IPS-NIHi7 (cell line): ENCODE measurements at regions not wholly inside any gene's neighbourhood (a gene's known extent, or its start where the extent isn't known, plus 50 kb on each side); places are given as distances from the start of the nearest gene placed in this dataset.

Experiments used
- DNase-seq: peaks from one replicate; pipeline ENCODE4 v3.0.0; 2012; ENCODE audit warnings: mixed read lengths; ENCODE audit errors: extremely low spot score

DNA sequence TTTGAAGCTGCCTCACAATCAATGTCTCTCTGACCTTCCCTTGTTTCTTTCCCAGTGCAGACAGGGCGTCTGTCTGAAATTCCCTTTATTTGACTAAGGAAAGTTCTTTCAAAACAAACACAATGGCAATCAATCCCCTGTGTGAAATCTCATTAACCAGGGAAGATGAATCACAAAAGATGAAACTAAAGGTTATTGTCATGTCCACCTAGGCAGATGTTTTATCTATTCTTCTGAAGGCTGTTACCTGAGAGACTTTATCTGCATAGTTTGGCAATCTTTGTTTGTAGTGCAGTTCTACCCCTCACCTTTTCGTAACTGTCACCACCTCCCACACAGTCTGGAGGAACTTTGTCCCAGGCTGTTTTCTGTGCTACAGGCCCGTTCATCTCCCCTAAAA is 217.5 kb upstream of the RIOK2 start:
- peak; percentile 49 for DNase-seq

- DNase-seq = no peak
Observed at GRCh38 chr5:97405941-97406340, 222.9 kb upstream of the RIOK2 start.

- no peak for DNase-seq
Observed at GRCh38 chr5:97406946-97407676, 224.1 kb upstream of the RIOK2 start.

GRCh38 chr5:97408331-97408730 is 225.3 kb upstream of the RIOK2 start:
- no peak for DNase-seq

- DNase-seq = no peak
Observed at GRCh38 chr5:97412959-97413358, 229.9 kb upstream of the RIOK2 start.

DNA sequence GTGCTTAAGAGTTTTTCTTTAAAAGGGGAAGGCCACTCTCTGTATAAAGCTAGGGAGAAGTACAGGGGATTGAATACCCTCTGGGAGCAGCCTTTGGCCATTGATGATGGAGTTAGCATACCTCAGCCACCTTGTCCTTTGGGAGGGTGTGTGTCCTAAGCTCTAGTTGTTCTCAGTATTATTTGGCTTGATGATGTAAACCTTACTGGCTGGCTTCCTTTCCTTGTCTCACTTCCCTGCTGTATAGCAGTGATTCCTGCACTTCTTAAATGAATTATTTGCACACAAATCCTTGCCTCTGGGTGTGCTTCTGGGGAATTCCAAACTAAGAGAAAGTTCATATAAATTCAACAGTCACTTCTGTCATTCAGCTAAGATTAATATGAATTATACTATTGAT is 234.9 kb upstream of the RIOK2 start:
- DNase-seq = no peak

DNA sequence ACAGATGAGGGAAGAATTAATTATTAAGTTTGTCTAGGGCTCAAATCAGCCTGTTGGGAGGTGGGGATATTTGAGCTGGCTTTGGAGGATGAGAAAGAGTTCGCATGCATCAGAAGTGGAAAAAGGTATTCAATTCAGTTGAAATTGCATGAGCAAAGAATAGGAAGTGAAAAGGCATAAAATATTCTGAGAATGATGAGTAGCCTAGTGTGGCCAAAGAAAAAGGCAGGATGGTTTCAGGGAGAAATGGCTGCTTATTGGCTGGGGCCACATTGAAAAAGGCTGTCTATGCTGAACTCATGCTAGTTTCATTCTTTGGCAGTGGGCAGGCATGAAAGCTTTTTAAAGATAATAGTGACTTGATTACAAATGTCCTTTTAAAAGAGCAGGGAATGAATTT is 235.4 kb upstream of the RIOK2 start:
- no peak for DNase-seq

DNA sequence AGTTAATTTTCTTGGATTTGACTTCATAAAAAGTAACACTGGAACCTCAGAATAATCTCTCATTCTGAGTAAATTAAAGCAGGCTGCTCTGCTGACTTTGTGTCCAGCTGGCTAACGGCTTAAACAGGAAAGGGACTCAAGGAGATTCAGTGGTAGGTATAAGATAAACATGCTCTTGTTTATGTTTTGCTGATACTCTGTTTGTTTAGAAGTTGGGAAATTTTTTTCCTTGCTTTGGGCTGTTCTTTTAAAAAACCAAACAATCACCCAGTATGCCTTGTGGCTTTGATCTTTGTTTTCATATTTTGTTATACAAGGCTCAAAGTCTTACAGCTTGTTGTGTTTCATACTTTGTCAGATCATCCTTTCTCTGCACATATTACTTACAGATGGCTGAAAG is 237.6 kb upstream of the RIOK2 start:
- DNase-seq = no peak

DNA sequence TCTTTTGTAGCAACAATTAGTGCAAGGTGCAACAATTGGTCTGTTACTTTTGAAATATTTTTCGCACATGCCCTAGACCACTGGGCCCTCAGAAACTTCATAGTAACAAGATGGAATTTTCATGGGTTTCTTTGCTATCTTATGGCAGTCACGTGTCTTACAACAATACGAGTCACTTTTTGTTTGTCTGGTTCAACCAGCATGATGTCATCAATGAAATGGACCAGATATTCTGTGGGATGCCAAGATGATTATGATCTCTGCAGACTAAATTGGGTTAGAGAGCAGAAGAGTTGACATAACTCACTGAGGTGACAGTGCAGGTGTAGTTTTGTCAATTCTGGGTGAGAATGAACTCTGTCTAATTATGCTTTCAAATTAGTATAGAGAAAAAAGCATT is 239.6 kb upstream of the RIOK2 start:
- no peak for DNase-seq

- peak; percentile 28 for DNase-seq
Observed at GRCh38 chr5:97425511-97425910, 242.5 kb upstream of the RIOK2 start.

GRCh38 chr5:97427235-97427634 is 244.2 kb upstream of the RIOK2 start:
- DNase-seq = no peak

DNA sequence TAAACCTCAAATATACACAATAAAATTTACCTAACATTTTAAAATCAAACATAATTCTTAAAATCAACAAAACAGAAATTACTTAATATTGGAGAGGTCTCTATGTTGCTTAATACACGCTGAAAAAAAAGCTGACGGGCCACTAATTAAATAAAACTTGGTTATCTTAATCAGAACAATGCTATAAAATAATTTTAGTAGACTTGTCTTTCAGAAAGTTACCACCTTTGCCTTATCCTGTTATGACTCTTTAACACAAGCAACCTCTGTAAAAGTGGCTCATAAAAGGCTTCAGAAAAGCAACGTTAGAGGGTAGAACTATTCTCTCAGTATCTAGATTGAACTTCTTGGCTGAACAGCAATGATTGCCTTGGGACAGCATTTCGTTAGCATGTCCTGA is 251.0 kb upstream of the RIOK2 start:
- no peak for DNase-seq

DNA sequence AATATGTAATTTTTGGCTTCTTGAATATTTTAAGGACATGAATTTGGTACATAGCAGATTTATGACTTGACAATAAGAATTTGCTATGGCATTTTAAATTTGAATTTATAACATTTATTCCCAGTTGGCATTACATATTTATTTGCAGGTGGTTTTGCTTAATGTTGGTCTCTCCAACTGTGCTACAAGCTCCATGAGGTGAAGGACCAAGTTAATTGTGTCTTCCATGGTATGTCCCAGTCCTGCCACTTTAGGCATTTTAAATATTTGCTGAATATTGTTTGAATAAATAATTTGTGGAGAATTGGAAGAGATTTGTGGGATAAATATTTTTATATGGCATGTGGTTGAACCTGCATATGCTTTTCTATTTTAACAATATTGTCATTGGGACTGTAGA is 253.4 kb upstream of the RIOK2 start:
- DNase-seq = no peak

DNA sequence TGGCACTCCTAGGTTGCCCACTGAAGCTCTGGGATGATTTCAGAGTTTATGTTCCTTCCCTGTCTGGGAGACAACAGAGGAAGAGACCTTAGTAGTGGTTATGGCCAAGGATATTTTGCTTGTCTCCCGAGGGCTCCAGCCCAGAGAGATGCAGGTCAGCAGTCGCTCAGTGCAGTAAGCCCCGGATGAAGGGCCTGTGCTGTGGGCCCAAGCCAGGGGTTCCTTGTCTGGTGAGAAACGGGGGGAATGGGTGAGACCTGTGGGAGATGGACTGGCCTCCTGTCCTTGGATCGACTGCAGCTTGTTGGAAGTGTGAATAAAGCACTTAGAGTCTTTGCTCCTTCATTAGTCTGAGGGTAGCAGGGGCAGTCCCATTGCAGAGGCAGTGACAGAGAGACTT is 260.7 kb upstream of the RIOK2 start:
- DNase-seq = no peak

GRCh38 chr5:97449172-97449571 is 266.1 kb upstream of the RIOK2 start:
- DNase-seq = no peak

DNA sequence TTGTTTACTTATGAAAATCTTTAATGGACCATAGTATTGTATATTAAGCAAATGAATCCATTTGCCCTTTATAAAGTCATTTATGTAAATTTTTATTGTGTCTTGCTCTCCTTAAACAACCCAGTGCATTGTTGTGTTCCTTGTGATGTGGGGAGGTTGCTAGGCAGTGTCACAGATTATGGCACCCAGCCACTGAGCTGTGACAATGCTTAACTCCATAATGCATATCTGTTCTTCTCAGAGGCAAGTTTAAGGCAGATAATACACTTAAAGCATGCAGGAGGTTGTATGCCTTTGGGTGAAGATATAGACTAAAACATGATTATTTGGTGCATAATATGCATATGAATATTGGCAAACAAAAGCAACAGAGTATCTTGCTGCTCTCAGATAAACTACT is 269.6 kb upstream of the RIOK2 start:
- DNase-seq = no peak

DNA sequence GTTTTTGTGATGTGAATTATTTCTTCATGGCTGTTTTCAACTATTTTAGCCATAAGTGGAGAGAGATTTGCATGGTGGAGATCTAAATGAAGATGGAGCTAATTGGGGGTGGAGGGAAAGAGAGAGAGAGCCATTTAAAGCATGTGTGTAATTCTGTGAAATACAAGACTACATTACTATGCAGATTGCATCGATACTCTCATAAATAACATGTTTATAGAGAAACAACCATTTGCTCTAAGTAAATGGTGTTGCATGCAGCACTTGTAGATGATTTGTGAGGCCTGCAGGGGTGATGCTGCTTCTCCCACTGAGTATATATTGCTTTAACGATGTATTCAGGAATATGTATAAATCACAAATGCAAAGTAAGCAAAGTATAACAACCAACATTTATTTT is 270.2 kb upstream of the RIOK2 start:
- no peak for DNase-seq

DNA sequence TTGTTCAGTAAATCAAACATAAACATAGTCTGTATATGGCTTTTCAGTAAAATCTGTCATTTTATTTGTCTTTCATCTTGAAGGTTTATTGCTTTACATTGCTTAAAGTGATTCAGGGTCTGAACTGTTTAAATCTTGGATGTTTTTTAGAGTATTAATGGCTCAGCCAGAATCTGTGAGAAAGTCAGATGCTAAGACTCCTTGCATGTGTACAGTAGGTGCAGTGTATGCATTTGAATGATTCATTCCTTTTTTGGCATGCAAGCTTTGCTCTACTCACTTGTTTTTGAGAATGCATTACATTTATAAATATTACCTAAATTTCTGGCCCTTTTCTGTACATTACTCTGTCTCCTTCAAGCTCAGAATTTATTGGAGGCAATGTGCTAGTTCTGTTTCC is 271.0 kb upstream of the RIOK2 start:
- no peak for DNase-seq

DNA sequence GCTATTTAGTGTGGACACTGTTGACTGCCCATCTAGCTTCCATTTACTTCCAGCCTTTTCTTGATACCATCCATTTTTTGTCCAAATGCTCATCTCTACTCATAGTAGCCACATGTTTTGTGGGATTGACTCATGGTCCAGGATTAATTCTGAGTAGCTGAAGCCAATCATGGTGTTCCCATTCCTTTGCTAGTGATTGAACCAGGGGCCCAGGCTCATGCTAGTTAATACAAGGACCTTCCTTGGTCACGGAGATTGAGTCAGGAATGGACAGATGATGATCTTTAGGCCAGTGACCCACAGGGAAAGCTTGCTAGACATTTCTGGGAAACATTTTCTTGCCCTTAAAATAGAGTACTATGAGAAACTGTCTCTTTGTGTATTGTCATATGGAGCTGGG is 272.9 kb upstream of the RIOK2 start:
- no peak for DNase-seq

DNA sequence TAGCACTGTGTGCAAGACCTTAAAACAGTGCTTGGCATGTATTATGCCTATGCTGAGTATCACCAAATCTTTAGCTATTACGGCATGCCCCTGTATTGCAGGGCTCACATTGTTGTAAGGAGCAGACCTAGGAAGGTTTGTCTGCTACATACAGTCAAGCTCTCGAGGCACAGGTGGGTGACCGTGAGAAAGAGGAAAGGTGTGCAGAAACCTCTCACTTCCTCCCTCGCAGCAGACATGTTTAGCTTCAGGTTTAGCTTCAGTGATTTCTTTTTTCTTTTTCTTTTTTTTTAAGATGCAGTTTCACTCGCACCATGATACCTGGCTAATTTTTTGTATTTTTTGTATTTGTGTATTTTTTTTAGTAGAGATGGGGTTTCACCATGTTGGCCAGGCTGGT is 275.8 kb upstream of the RIOK2 start:
- no peak for DNase-seq

- no peak for DNase-seq
Observed at GRCh38 chr5:97471951-97472350, 288.9 kb upstream of the RIOK2 start.

DNA sequence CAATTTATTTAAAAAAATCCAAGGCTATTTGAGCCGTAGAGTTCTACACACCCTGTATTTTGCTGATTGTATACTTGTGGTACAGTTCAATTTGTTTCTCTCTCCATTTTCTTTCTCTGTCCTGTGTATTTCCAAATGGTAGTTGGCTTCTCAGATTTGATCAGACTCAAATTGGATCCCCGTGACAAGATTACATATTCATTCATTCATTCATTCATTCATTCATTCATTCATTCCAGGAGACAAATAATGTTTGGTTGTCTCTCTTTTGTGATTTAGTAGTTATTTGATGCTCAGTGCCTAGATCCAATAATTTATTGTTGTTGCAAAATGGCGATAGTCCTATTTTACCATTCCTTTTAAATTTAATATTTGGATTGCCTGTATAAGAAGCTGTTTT is 292.8 kb upstream of the RIOK2 start:
- DNase-seq = no peak

DNA sequence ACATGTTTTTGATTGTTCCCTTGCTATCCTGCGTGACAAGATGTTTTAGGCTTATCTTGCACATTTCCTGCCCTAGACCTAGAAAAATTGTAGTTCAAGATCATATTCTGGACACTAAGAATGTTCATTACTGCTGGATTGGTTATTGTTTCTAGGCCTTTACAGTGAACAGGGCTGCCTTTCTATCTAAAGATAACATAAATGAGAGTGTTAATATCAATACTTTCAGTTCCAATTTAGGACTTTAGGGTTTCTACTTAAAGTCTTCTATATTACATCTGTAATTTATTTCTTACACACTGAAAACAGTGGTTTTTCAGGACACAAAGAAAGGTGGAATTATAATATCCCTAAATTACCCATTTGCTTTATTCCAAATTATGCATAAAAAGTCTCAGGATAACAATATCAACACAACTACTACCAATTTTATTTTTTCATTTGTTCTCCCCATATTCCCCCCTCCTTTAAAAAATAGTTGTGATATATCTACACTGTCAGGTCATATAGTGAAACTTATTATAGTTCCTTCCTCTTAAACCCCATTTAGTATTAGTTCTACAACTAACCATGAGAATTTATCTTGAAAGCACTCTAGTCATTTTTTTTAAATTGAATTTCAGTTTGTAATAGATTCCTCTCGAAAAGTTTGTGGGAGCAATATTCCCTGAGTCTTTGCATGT is 293.9 kb upstream of the RIOK2 start:
- no peak for DNase-seq

GRCh38 chr5:97478483-97478882 is 295.4 kb upstream of the RIOK2 start:
- DNase-seq = no peak
